ENCODE measurements at regions not wholly inside any gene's neighbourhood (a gene's known extent, or its start where the extent isn't known, plus 50 kb on each side); places are given as distances from the start of the nearest gene placed in this dataset.

- Histone ChIP-seq H3K4me3 (ENCODE audit: low read depth in 1 of 3, low read length in 3 of 3) (no peak overlapping the region), H3K9ac (ENCODE audit: low read depth in 1 of 2, low read length in 2 of 2) (no peak overlapping the region), H3K27me3 (ENCODE audit: control insufficient read depth in 4 of 4, insufficient read depth in 4 of 4, low read length in 3 of 4) (no peaks in the 10 kb centered on the region), H3K27ac (ENCODE audit: low read depth in 1 of 2, low read length in 2 of 2) (no peak overlapping the region), H3K9me3 (ENCODE audit: control insufficient read depth in 4 of 4, low read length in 3 of 4) (no peaks in the 10 kb centered on the region), H3K36me3 (ENCODE audit: control insufficient read depth in 4 of 4, insufficient read depth in 3 of 4, low read depth in 1 of 4, low read length in 3 of 4) (no peaks in the 10 kb centered on the region), H3K4me1 (ENCODE audit: control insufficient read depth in 4 of 4, insufficient read depth in 4 of 4, low read length in 3 of 4) (no peaks in the 10 kb centered on the region)
- no peak for DNase-seq (ENCODE audit: low spot score)
- TF ChIP-seq RAD21 (IDR thresholded peaks at IDR 0.05) = no peak
- TF ChIP-seq EGR1 (IDR thresholded peaks at IDR 0.05; ENCODE audit: low read depth in 2 of 2) = no peak
- no peak for TF ChIP-seq NR2F2 (IDR thresholded peaks at IDR 0.05)
- no peak for TF ChIP-seq RXRA (IDR thresholded peaks at IDR 0.05)
- TF ChIP-seq SP1 (IDR thresholded peaks at IDR 0.05) = no peak
- no peak for TF ChIP-seq CTCF (IDR thresholded peaks at IDR 0.05; ENCODE audit: low read depth, low read length, missing input control)
- TF ChIP-seq REST (IDR thresholded peaks at IDR 0.05) = no peak
- no peak for TF ChIP-seq FOXA1 (IDR thresholded peaks at IDR 0.05)
- 70% methylated on average over 3 of the region's 3 CpGs for WGBS
These were observed 246.2 kb upstream of the AKR1E2 start for GRCh38 chr10:4579844-4580243.

GRCh38 chr10:4576206-4576605 is 249.8 kb upstream of the AKR1E2 start:
- WGBS = 73% methylated on average over 3 of the region's 3 CpGs
- Histone ChIP-seq H3K4me1 (ENCODE audit: control insufficient read depth in 4 of 4, insufficient read depth in 4 of 4, low read length in 3 of 4) (no peaks in the 10 kb centered on the region), H3K27ac (ENCODE audit: low read depth in 1 of 2, low read length in 2 of 2) (no peak overlapping the region), H3K36me3 (ENCODE audit: control insufficient read depth in 4 of 4, insufficient read depth in 3 of 4, low read depth in 1 of 4, low read length in 3 of 4) (no peaks in the 10 kb centered on the region), H3K9me3 (ENCODE audit: control insufficient read depth in 4 of 4, low read length in 3 of 4) (no peaks in the 10 kb centered on the region), H3K27me3 (ENCODE audit: control insufficient read depth in 4 of 4, insufficient read depth in 4 of 4, low read length in 3 of 4) (no peaks in the 10 kb centered on the region), H3K4me3 (ENCODE audit: low read depth in 1 of 3, low read length in 3 of 3) (no peak overlapping the region), H3K9ac (ENCODE audit: low read depth in 1 of 2, low read length in 2 of 2) (no peak overlapping the region)
- DNase-seq (ENCODE audit: low spot score) = no peak
- TF ChIP-seq SP1 (IDR thresholded peaks at IDR 0.05) = no peak
- no peak for TF ChIP-seq GABPA (IDR thresholded peaks at IDR 0.05 in 1 of 2, conservative IDR thresholded peaks at IDR 0.05 in 1 of 2)
- no peak for TF ChIP-seq HNF4A (conservative IDR thresholded peaks at IDR 0.05)
- TF ChIP-seq ATF3 (IDR thresholded peaks at IDR 0.05) = no peak
- TF ChIP-seq NR2F2 (IDR thresholded peaks at IDR 0.05) = no peak
- TF ChIP-seq TAF1 (conservative IDR thresholded peaks at IDR 0.05) = no peak
- no peak for TF ChIP-seq REST (IDR thresholded peaks at IDR 0.05)
- TF ChIP-seq FOXA2 (IDR thresholded peaks at IDR 0.05) = no peak
- no peak for TF ChIP-seq HNF4G (IDR thresholded peaks at IDR 0.05)
- no peak for TF ChIP-seq MAX (IDR thresholded peaks at IDR 0.05)
- TF ChIP-seq YY1 (IDR thresholded peaks at IDR 0.05) = no peak
- no peak for TF ChIP-seq FOXA1 (IDR thresholded peaks at IDR 0.05)
- no peak for TF ChIP-seq RAD21 (IDR thresholded peaks at IDR 0.05)
- TF ChIP-seq RXRA (IDR thresholded peaks at IDR 0.05) = no peak
- TF ChIP-seq JUND (IDR thresholded peaks at IDR 0.05) = no peak
- TF ChIP-seq EGR1 (IDR thresholded peaks at IDR 0.05; ENCODE audit: low read depth in 2 of 2) = no peak

All from liver (tissue), 8 donors.